Natural killer cell (primary cell): ENCODE measurements at regions not wholly inside any gene's neighbourhood (a gene's known extent, or its start where the extent isn't known, plus 50 kb on each side); places are given as distances from the start of the nearest gene placed in this dataset.

Source experiments
- ATAC-seq, 3 donors: fragments of 150-1000 bp in 2 of 3; fragments of 200-7000 bp in 1 of 3; cut with Tn5 transposase; 1 replicate in 1 of 3; 2 replicates in 2 of 3; pipeline ENCODE4 v1.10.0; 2021; ENCODE audit warnings: mild to moderate bottlenecking in 2 of 3, moderate library complexity in 2 of 3
- DNase-seq, 2 donors: peaks; one replicate each; pipeline versions ENCODE4 v3.0.0 to v3.0.0-alpha.2; 2013 to 2021; ENCODE audit warnings: mixed read lengths in 1 of 2
- H3K27ac ChIP-seq: one replicate; pipeline ENCODE4 v1.5.1; 2013; ENCODE audit warnings: mild to moderate bottlenecking, low read length
- H3K27me3 ChIP-seq: one replicate; pipeline ENCODE4 v1.6.1; 2013; ENCODE audit warnings: low read length; ENCODE audit not compliant: control insufficient read depth, insufficient read depth
- H3K36me3 ChIP-seq: one replicate; pipeline ENCODE4 v1.6.1; 2013; ENCODE audit warnings: low read length; ENCODE audit not compliant: control insufficient read depth, insufficient read depth
- H3K4me1 ChIP-seq: one replicate; pipeline ENCODE4 v1.6.1; 2013; ENCODE audit warnings: low read length; ENCODE audit not compliant: control insufficient read depth, insufficient read depth
- H3K4me3 ChIP-seq: one replicate; pipeline ENCODE4 v1.5.1; 2013; ENCODE audit warnings: low read length
- H3K9me3 ChIP-seq: one replicate; pipeline ENCODE4 v1.6.1; 2013; ENCODE audit warnings: low read length; ENCODE audit not compliant: control insufficient read depth, insufficient read depth
- H3K27ac Mint-ChIP-seq, 2 donors: one replicate each; pipeline ENCODE4 v1.8.0; 2022; ENCODE audit warnings: mild to moderate bottlenecking in 2 of 2, mixed read lengths in 2 of 2, moderate library complexity in 1 of 2
- H3K27me3 Mint-ChIP-seq, 2 donors: one replicate each; pipeline ENCODE4 v1.8.0; 2022; ENCODE audit warnings: low read depth in 2 of 2, mixed read lengths in 2 of 2
- H3K36me3 Mint-ChIP-seq: one replicate; pipeline ENCODE4 v1.8.0; 2022; ENCODE audit warnings: mixed read lengths
- H3K4me1 Mint-ChIP-seq, 2 donors: one replicate each; pipeline ENCODE4 v1.8.0; 2022; ENCODE audit warnings: mixed read lengths in 2 of 2
- H3K4me3 Mint-ChIP-seq: one replicate; pipeline ENCODE4 v1.8.0; 2022; ENCODE audit warnings: mild to moderate bottlenecking, moderate library complexity, mixed read lengths
- H3K9me3 Mint-ChIP-seq, 2 donors: one replicate each; pipeline ENCODE4 v1.8.0; 2022; ENCODE audit warnings: mixed read lengths in 2 of 2
- WGBS: methylation state at CpG from one replicate; pipeline ENCODE4 v1.1.7; 2013; ENCODE audit warnings: missing lambda C conversion rate; ENCODE audit not compliant: insufficient coverage; 5-methylcytosine and 5-hydroxymethylcytosine counted together
- intact Hi-C: fragments of 100-400 bp; cut with micrococcal nuclease; formaldehyde crosslinking; loops from one replicate; pipeline ENCODE4 v1.14.2; 2022
- TF ChIP-seq, protein P1 (sequence below): fragments of 200-600 bp; IDR thresholded peaks from one replicate; pipeline ENCODE4 v1.8.0; 2022; ENCODE audit warnings: antibody characterized with exemption

DNA sequence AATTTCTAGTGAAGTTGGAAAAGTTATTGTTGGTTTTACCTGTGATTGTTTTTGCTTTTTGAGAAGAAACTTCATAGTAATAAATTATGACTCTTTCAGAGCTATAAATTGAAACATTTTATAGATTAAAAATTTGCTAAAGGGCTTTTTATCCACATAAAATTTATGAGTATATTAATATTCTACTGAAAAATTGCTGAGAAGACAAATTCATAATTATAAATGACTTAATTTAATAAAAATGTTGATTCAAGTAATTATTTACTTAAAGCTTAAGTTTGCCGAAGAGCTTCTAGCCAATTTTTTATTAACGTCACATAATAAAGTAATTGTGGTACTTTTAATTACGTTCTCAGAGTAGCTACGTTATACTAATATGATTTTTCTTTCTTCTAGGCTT lies 761.7 kb downstream of the DNAJB9 start:
- Histone ChIP-seq H3K36me3 (no peaks in the 10 kb centered on the region), H3K27me3 (no peaks in the 10 kb centered on the region), H3K9me3 (peaks cover 6% of the 10 kb centered on the region), H3K4me1 (no peaks in the 10 kb centered on the region), H3K27ac (no peak overlapping the region), H3K4me3 (no peak overlapping the region)
- Mint-ChIP-seq H3K27ac (no peak overlapping the region), H3K27me3 (no peaks in the 10 kb centered on the region), H3K4me3 (no peak overlapping the region), H3K36me3 (no peaks in the 10 kb centered on the region), H3K9me3 (peaks cover 15% of the 10 kb centered on the region in 2 donors), H3K4me1 (no peaks in the 10 kb centered on the region)
- TF ChIP-seq, protein P1, sequence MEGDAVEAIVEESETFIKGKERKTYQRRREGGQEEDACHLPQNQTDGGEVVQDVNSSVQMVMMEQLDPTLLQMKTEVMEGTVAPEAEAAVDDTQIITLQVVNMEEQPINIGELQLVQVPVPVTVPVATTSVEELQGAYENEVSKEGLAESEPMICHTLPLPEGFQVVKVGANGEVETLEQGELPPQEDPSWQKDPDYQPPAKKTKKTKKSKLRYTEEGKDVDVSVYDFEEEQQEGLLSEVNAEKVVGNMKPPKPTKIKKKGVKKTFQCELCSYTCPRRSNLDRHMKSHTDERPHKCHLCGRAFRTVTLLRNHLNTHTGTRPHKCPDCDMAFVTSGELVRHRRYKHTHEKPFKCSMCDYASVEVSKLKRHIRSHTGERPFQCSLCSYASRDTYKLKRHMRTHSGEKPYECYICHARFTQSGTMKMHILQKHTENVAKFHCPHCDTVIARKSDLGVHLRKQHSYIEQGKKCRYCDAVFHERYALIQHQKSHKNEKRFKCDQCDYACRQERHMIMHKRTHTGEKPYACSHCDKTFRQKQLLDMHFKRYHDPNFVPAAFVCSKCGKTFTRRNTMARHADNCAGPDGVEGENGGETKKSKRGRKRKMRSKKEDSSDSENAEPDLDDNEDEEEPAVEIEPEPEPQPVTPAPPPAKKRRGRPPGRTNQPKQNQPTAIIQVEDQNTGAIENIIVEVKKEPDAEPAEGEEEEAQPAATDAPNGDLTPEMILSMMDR, result no peak
- DNase-seq, result no peak
- ATAC-seq, result no peak
- intact Hi-C loops, result no loop called here
- WGBS, result 100% methylated on average over 1 of the region's 4 CpGs

DNA sequence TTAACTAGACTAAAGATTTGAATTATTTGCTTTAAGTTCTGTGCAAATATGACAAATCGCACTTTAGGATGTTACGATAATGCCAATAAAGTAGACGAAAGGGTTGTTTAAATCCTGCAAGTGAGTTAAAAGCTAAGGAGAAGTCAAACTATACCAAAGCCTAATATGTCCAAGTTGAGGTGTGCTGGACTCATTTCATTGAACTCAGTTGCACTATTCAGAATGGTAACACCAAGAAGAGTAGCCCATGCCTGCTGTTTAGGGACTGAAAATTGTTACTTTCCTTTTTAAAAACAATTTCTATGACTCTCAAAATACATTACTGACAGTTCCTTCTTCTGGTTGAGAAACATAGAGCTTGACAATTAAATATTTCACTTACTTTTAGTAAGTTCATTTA lies 766.3 kb downstream of the DNAJB9 start:
- Mint-ChIP-seq H3K27me3 (no peaks in the 10 kb centered on the region), H3K4me1 (no peaks in the 10 kb centered on the region), H3K9me3 (peaks cover 11 to 13% of the 10 kb centered on the region in 2 donors), H3K4me3 (no peak overlapping the region), H3K36me3 (no peaks in the 10 kb centered on the region), H3K27ac (no peak overlapping the region)
- H3K36me3 ChIP-seq, result no peaks in the 10 kb centered on the region
- 97% methylated on average over 3 of the region's 3 CpGs for WGBS
- ATAC-seq (no peak), DNase-seq (no peak)
- no peaks in the 10 kb centered on the region for H3K27me3 ChIP-seq
- H3K4me1 ChIP-seq, result no peaks in the 10 kb centered on the region
- H3K4me3 ChIP-seq, result no peak overlapping the region
- TF ChIP-seq, protein P1, result no peak
- intact Hi-C loops, result no loop called here
- H3K9me3 ChIP-seq, result peaks cover 3% of the 10 kb centered on the region
- no peak overlapping the region for H3K27ac ChIP-seq

DNA sequence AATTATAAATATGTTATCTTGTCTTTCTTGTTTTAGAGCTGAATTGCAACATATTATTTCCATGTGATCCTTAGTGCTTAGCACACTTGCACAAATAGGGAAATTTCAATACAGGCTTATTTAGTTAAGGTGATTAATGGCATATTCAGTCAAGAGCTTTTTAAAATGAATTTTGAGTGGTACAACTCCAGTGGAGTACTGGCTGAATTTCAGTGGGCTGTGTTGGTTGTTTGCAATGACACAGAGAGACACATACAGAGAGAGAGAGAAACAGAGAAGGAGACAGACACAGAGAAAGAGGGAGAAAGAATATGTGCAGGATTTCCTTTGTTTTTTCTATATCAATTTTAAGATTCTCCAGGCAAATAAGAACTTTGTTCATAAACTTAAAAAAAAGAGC lies 766.9 kb downstream of the DNAJB9 start:
- intact Hi-C loops, result no loop called here
- no peaks in the 10 kb centered on the region for H3K36me3 Mint-ChIP-seq
- H3K4me1 ChIP-seq, result no peaks in the 10 kb centered on the region
- H3K27me3 Mint-ChIP-seq, result no peaks in the 10 kb centered on the region
- H3K4me1 Mint-ChIP-seq, result no peaks in the 10 kb centered on the region
- DNase-seq, result no peak
- no peaks in the 10 kb centered on the region for H3K27me3 ChIP-seq
- H3K9me3 ChIP-seq, result peaks cover 3% of the 10 kb centered on the region
- TF ChIP-seq, protein P1, result no peak
- H3K4me3 ChIP-seq, result no peak overlapping the region
- H3K27ac ChIP-seq, result no peak overlapping the region
- H3K36me3 ChIP-seq, result no peaks in the 10 kb centered on the region
- H3K27ac Mint-ChIP-seq, result no peak overlapping the region
- no peak overlapping the region for H3K4me3 Mint-ChIP-seq
- H3K9me3 Mint-ChIP-seq, result peaks cover 11 to 12% of the 10 kb centered on the region in 2 donors
- ATAC-seq, result no peak

DNA sequence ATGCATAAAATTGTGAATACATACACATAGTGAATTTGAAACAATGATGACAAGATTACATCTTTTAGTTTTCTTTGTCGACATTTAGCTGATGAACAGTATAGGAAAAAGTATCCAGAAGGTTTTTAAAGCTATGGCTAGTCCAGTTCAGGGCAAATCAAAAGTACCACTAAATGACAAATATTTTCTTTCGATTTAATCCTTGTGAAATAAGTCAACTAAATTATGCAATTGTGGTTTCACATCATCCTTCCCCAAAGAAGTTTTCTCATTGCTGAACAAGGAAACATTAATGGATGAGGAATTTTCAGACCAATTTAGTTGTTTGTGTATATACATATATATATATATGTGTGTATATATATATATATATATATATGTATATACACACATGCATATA lies 774.0 kb downstream of the DNAJB9 start:
- 100% methylated on average over 1 of the region's 2 CpGs for WGBS
- intact Hi-C loops, result no loop called here
- TF ChIP-seq, protein P1, result no peak
- Mint-ChIP-seq H3K4me1 (no peaks in the 10 kb centered on the region), H3K27me3 (no peaks in the 10 kb centered on the region), H3K9me3 (peaks cover 10 to 15% of the 10 kb centered on the region in 2 donors), H3K27ac (no peak overlapping the region), H3K36me3 (no peaks in the 10 kb centered on the region), H3K4me3 (no peak overlapping the region)
- no peak for ATAC-seq
- Histone ChIP-seq H3K36me3 (no peaks in the 10 kb centered on the region), H3K4me1 (no peaks in the 10 kb centered on the region), H3K4me3 (no peak overlapping the region), H3K27me3 (no peaks in the 10 kb centered on the region), H3K9me3 (no peaks in the 10 kb centered on the region), H3K27ac (no peak overlapping the region)
- DNase-seq, result no peak
